Inflammatory macrophage treated with lipopolysaccharide for 4 hours (primary cell): ENCODE measurements at regions not wholly inside any gene's neighbourhood (a gene's known extent, or its start where the extent isn't known, plus 50 kb on each side); places are given as distances from the start of the nearest gene placed in this dataset.
"Not testable (repeated sequence)": the region's sequence is repeated elsewhere in the genome, so short reads cannot be mapped to it uniquely, and the experiment has no call there.

Source experiments
- DNase-seq: peaks from one replicate; pipeline ENCODE4 v3.0.0-alpha.2; 2020

- not testable (repeated sequence) for DNase-seq
Observed at GRCh38 chr10:53647221-53647620, 874.6 kb upstream of the MBL2 start.

GRCh38 chr10:53646525-53646924 is 873.9 kb upstream of the MBL2 start:
- no peak for DNase-seq

- DNase-seq: no peak
Observed at GRCh38 chr10:53645951-53646350, 873.4 kb upstream of the MBL2 start.

GRCh38 chr10:53638006-53638405 is 865.4 kb upstream of the MBL2 start:
- DNase-seq: no peak

GRCh38 chr10:53624722-53625121 is 852.1 kb upstream of the MBL2 start:
- DNase-seq: no peak

- no peak for DNase-seq
Observed at GRCh38 chr10:53622201-53622600, 849.6 kb upstream of the MBL2 start.

GRCh38 chr10:53619671-53620070 is 847.1 kb upstream of the MBL2 start:
- no peak for DNase-seq

GRCh38 chr10:53607691-53608090 is 835.1 kb upstream of the MBL2 start:
- no peak for DNase-seq

GRCh38 chr10:53606981-53607380 is 834.4 kb upstream of the MBL2 start:
- DNase-seq: no peak

GRCh38 chr10:53601260-53601875 is 828.8 kb upstream of the MBL2 start:
- DNase-seq: peak; percentile 38

GRCh38 chr10:53598914-53599313 is 826.3 kb upstream of the MBL2 start:
- no peak for DNase-seq

GRCh38 chr10:53597835-53598251 is 825.3 kb upstream of the MBL2 start:
- no peak for DNase-seq

GRCh38 chr10:53580465-53580864 is 807.9 kb upstream of the MBL2 start:
- DNase-seq: no peak

GRCh38 chr10:53579773-53580172 is 807.2 kb upstream of the MBL2 start:
- DNase-seq: no peak

- no peak for DNase-seq
Observed at GRCh38 chr10:53574024-53574423, 801.4 kb upstream of the MBL2 start.

GRCh38 chr10:53573498-53573897 is 800.9 kb upstream of the MBL2 start:
- DNase-seq: no peak

GRCh38 chr10:53572799-53573198 is 800.2 kb upstream of the MBL2 start:
- DNase-seq: no peak

GRCh38 chr10:53570221-53570620 is 797.6 kb upstream of the MBL2 start:
- DNase-seq: no peak

GRCh38 chr10:53569455-53569854 is 796.9 kb upstream of the MBL2 start:
- no peak for DNase-seq

GRCh38 chr10:53548664-53549063 is 776.1 kb upstream of the MBL2 start:
- no peak for DNase-seq

GRCh38 chr10:53547364-53547763 is 774.8 kb upstream of the MBL2 start:
- no peak for DNase-seq

GRCh38 chr10:53543410-53543809 is 770.8 kb upstream of the MBL2 start:
- no peak for DNase-seq

GRCh38 chr10:53537508-53537907 is 764.9 kb upstream of the MBL2 start:
- no peak for DNase-seq

GRCh38 chr10:53536322-53536721 is 763.7 kb upstream of the MBL2 start:
- no peak for DNase-seq

- no peak for DNase-seq
Observed at GRCh38 chr10:53534428-53534827, 761.8 kb upstream of the MBL2 start.

- no peak for DNase-seq
Observed at GRCh38 chr10:53528974-53529373, 756.4 kb upstream of the MBL2 start.
